T-helper 17 cell (primary cell): ENCODE measurements at regions not wholly inside any gene's neighbourhood (a gene's known extent, or its start where the extent isn't known, plus 50 kb on each side); places are given as distances from the start of the nearest gene placed in this dataset.

Experiments
- ATAC-seq: fragments of 150-1000 bp; cut with Tn5 transposase; 2 replicates; pipeline ENCODE4 v1.10.0; 2021; ENCODE audit warnings: mild to moderate bottlenecking, moderate library complexity
- DNase-seq, 3 donors: peaks; one replicate each; pipeline versions ENCODE4 v3.0.0 to v3.0.0-alpha.2; 2020 to 2021
- H3K9me3 ChIP-seq: one replicate; pipeline ENCODE4 v1.7.0; 2013; ENCODE audit warnings: low read length, mild to moderate bottlenecking; ENCODE audit not compliant: control insufficient read depth, poor library complexity, severe bottlenecking
- H3K27ac Mint-ChIP-seq: one replicate; pipeline ENCODE4 v1.8.0; 2022; ENCODE audit warnings: mild to moderate bottlenecking, moderate library complexity, mixed read lengths
- H3K27me3 Mint-ChIP-seq: one replicate; pipeline ENCODE4 v1.8.0; 2022; ENCODE audit warnings: mixed read lengths
- H3K36me3 Mint-ChIP-seq: one replicate; pipeline ENCODE4 v1.8.0; 2022; ENCODE audit warnings: low read depth, mixed read lengths
- H3K4me1 Mint-ChIP-seq: one replicate; pipeline ENCODE4 v1.8.0; 2022; ENCODE audit warnings: mild to moderate bottlenecking, mixed read lengths
- H3K4me3 Mint-ChIP-seq: one replicate; pipeline ENCODE4 v1.8.0; 2022; ENCODE audit warnings: mild to moderate bottlenecking, moderate library complexity, mixed read lengths

DNA sequence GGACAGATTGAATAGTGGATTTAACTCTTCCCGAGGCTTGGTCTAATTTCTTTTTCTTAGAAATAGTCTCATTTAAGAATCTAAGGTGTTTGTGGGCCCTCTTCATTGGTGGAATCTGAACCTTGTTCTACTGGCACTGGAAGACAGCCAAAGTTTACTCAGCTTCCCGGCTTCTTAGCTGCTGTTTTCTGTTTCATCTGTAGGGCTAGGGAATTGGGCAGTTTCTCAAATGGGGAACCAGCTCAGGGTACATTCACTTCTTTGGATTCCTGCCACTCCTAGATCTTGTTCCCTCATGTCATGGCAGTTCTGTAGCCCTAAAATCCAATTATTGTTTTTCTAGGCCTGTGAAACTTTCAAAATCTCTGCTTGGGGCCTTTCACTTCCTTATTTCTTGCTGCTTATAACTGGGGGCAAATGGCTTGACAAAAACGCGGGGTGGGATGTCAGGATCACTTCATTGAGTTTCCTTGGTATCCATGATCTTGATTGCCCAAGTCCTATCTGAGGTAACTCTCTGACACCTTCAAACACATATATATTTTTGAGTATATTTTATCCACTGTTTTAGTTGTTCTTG lies 985.0 kb downstream of the C4orf33 start:
- no peaks in the 10 kb centered on the region for H3K36me3 Mint-ChIP-seq
- no peaks in the 10 kb centered on the region for H3K4me1 Mint-ChIP-seq
- ATAC-seq (no peak), DNase-seq (no peak)
- H3K9me3 ChIP-seq = no peaks in the 10 kb centered on the region
- H3K27me3 Mint-ChIP-seq = no peaks in the 10 kb centered on the region
- no peak overlapping the region for H3K4me3 Mint-ChIP-seq
- H3K27ac Mint-ChIP-seq = no peak overlapping the region

DNA sequence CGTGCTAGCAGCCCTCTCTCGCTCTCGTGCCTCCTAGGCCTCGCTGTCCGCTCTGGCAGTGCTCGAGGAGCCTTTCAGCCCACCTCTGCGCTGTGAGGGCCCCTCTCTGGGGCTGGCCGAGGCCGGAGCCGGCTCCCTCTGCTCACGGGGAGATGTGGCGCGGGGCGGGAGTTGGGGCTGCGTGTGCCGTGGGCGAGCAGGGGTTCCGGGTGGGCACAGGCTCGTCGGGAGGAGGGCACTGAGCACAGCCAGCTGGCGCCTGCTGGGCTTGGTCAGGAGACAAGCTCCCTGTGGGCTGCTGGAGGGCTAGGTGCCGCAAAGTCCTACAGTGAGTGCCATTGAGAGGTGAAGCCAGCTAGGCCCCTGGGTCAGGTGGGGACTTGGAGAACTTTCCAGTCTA lies 994.5 kb downstream of the C4orf33 start:
- H3K4me1 Mint-ChIP-seq = no peaks in the 10 kb centered on the region
- no peak overlapping the region for H3K27ac Mint-ChIP-seq
- no peak overlapping the region for H3K4me3 Mint-ChIP-seq
- DNase-seq = no peak
- ATAC-seq = no peak
- no peaks in the 10 kb centered on the region for H3K36me3 Mint-ChIP-seq
- H3K27me3 Mint-ChIP-seq = no peaks in the 10 kb centered on the region
- H3K9me3 ChIP-seq = no peaks in the 10 kb centered on the region

DNA sequence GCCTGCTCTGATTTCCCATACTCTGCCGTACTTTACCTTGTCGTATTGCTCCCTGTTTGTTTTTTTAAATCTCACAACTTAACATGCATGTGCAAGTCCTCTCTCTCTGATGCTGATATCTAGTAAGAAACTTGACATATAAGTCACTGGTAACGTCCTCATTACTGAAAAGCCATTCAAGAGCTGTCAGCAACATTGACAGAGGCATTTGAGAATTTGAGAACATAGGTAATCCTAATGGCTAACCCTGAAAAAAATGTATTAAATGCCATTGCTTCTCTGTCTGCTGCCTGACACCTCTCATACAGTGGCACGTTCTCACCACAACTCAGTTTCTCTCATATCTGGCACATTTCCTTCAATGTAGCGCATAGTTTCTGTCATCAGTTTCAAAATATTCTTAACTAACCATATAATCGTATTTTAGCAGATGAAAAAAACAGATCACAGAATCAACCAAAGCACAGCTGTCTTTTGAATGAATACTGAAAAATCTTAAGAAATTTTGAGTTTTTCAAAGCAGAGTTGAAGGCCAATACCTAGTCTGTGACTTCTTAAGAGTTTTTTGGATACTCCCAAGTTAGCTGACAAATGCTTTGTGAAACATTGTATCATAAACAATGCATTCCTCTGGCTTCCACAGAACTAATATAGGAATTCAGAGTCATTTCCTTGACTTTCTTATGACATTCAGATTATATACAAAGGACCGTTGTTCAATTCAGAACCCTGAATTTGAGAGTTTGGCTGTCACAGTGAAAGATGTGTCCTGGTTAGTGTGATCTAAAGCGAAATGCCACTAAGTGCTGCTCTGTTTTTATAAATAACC lies 996.4 kb downstream of the C4orf33 start:
- Mint-ChIP-seq H3K4me1 (no peaks in the 10 kb centered on the region), H3K4me3 (no peak overlapping the region), H3K27ac (no peak overlapping the region), H3K27me3 (no peaks in the 10 kb centered on the region), H3K36me3 (no peaks in the 10 kb centered on the region)
- DNase-seq (no peak), ATAC-seq (no peak)
- H3K9me3 ChIP-seq = no peaks in the 10 kb centered on the region

DNA sequence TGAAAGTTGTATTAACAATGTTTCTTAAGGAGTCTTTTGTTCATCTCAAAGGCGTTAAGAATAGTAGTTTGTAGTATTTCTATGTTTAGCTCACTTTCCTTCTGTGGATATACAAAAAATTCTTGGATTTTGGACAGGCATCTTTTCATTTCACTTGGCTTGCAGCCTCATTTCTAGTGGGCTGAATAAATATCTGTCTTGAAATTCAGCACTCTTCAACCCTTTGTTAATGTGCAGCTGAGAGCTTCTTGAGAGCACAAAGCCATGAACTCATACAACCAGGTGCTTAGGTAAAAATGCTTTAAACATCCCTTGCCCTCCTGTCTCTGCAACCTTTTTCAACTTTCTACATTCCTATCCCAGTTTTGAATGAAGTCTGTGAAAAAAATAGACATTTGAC lies 1003.2 kb downstream of the C4orf33 start:
- ATAC-seq (no peak), DNase-seq (no peak)
- Mint-ChIP-seq H3K36me3 (no peaks in the 10 kb centered on the region), H3K27me3 (no peaks in the 10 kb centered on the region), H3K27ac (no peak overlapping the region), H3K4me1 (no peaks in the 10 kb centered on the region), H3K4me3 (no peak overlapping the region)
- H3K9me3 ChIP-seq = no peaks in the 10 kb centered on the region

DNA sequence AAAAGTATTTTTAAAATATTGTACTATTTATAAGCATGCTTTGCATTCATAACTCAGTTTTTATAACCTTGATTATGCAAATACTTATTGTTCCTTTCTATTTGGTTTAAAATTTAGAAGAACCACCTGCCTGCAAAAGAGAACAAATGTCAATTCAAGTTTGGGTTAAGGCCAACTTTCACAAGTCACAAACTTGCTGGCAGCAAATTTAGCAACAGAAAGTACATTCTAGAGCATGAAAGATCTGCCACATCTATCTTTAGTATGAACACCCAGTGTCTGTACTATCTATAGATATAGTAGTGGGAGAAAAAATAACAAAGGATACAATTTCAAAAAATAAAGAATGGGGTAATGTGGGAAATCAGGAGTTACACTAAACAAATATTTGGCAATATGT lies 1014.2 kb downstream of the C4orf33 start:
- no peaks in the 10 kb centered on the region for H3K9me3 ChIP-seq
- Mint-ChIP-seq H3K4me1 (no peaks in the 10 kb centered on the region), H3K36me3 (no peaks in the 10 kb centered on the region), H3K4me3 (no peak overlapping the region), H3K27me3 (no peaks in the 10 kb centered on the region), H3K27ac (no peak overlapping the region)
- ATAC-seq = no peak
- DNase-seq = no peak

DNA sequence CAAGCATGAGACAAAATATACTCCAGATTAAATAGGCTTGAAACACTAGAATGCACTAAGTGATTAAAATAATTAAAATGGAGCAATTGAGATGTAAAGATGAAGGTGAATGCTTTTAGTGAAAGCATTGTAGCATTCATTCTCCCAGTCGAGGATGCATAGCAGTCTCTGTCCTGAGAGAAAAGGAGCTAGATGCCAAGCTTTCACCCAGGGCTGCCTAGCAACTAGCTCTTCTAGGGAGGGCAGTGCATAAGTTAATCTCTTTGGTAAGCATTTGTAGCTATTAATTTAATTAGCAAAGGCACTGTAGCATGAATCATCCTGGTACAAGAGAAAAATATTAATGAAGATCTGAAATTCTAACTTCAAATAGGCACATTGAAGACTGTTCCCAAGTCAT lies 1014.8 kb downstream of the C4orf33 start:
- no peak for ATAC-seq
- Mint-ChIP-seq H3K27ac (no peak overlapping the region), H3K4me1 (no peaks in the 10 kb centered on the region), H3K36me3 (no peaks in the 10 kb centered on the region), H3K27me3 (no peaks in the 10 kb centered on the region), H3K4me3 (no peak overlapping the region)
- no peaks in the 10 kb centered on the region for H3K9me3 ChIP-seq
- no peak for DNase-seq

DNA sequence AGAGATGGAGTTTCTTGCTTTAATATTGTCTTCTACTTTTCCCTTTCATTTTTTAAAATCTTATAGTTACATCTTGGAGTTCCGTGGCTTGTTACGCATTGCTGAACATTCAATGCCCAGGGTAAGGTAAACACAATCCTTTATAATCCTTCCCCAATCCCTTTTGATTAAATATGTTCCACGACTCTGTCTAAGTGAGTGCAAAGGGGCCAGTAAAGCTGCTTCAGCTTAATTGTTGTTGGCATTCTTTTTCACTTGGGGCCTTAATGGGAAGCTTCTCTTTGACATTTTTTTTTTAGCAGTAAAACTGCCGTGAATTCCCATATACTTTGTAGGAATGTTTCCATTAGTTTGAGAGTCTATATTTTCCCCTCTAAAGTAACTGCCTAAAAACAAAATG lies 1028.1 kb downstream of the C4orf33 start:
- no peaks in the 10 kb centered on the region for H3K9me3 ChIP-seq
- DNase-seq (no peak), ATAC-seq (no peak)
- Mint-ChIP-seq H3K27ac (no peak overlapping the region), H3K4me3 (no peak overlapping the region), H3K36me3 (no peaks in the 10 kb centered on the region), H3K27me3 (no peaks in the 10 kb centered on the region), H3K4me1 (no peaks in the 10 kb centered on the region)

DNA sequence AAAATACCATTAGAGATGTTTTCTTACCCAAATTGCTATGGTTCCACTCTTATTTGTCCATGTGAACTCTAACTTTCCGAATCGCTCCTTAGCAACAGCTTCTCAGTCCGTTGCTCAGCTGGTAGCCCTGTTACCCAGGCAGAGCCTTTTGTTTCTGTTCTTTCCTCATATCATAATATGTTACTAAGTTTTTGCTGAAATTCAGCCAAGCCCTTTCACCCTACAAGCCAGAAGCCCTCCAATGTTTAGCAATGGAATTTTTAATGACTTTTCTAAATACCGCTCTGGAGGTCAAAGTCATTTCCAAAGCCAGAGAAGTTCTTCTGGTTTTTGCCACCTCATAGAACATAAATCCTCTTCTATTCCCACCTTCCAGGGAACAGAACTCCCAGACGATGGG lies 1029.5 kb downstream of the C4orf33 start:
- H3K4me3 Mint-ChIP-seq = no peak overlapping the region
- ATAC-seq = no peak
- no peaks in the 10 kb centered on the region for H3K27me3 Mint-ChIP-seq
- DNase-seq = no peak
- no peaks in the 10 kb centered on the region for H3K4me1 Mint-ChIP-seq
- H3K36me3 Mint-ChIP-seq = no peaks in the 10 kb centered on the region
- H3K9me3 ChIP-seq = no peaks in the 10 kb centered on the region
- H3K27ac Mint-ChIP-seq = no peak overlapping the region

DNA sequence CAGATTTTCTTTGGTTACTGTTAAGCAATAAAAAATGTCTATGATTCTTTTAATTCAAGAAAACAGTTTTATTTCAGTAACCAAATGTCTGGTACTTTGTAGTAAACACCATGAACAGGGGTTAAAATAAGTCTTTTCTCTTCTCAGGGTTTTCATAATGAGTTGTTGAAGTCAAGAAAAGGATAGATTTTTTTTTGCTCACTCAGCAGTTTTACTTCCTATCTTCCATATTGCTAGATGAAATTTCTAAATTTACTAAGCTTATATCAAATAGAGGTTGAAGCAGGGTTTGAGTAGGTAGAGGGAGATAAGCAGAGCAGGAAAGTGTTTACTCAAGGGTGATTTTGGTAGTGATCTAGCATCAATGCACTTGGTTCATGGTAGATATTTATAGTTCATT lies 1031.3 kb downstream of the C4orf33 start:
- Mint-ChIP-seq H3K4me1 (no peaks in the 10 kb centered on the region), H3K36me3 (no peaks in the 10 kb centered on the region), H3K27me3 (no peaks in the 10 kb centered on the region), H3K27ac (peak overlapping the region; percentile 39), H3K4me3 (no peak overlapping the region)
- H3K9me3 ChIP-seq = no peaks in the 10 kb centered on the region
- ATAC-seq = no peak
- no peak for DNase-seq

DNA sequence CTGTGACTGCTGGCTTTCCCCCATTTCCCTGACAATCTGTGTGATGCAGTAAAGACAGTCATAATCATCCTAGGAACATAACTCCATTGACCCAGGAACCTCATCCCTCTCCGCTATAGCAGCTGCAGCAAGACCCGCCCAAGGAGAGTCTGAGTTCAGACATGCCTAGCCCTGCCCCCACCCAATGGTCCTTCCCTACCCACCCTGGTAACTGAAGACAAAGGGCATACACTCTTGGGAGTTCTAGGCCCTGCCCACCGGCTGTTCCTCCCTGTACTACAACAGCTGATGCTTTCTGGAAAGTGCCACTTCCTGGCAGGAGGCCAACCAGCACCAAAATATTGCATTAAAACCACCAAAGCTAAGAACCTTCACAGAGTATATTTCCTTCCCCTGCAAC lies 1035.6 kb downstream of the C4orf33 start:
- no peaks in the 10 kb centered on the region for H3K36me3 Mint-ChIP-seq
- H3K27ac Mint-ChIP-seq = no peak overlapping the region
- no peaks in the 10 kb centered on the region for H3K9me3 ChIP-seq
- H3K4me1 Mint-ChIP-seq = no peaks in the 10 kb centered on the region
- no peak for ATAC-seq
- no peak for DNase-seq
- H3K27me3 Mint-ChIP-seq = no peaks in the 10 kb centered on the region
- no peak overlapping the region for H3K4me3 Mint-ChIP-seq

DNA sequence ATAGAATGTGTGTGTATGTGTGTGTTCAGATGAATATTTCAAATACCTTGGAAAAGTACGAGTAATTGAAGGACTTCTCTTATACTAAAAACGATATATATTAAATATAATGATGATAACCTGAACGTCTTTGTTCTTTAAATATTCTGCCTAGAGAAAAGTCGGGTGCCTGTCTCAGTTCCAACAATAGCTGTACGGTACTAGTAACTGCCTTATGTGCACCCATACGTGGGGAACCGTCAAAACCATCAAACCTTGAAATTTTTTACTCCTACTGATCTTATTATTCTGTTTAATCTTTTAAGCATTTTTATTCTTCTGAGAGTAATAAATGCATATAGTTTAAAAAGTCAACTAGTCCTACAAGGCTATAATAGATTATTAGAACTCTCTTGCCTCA lies 1045.7 kb downstream of the C4orf33 start:
- Mint-ChIP-seq H3K4me1 (no peaks in the 10 kb centered on the region), H3K36me3 (no peaks in the 10 kb centered on the region), H3K27ac (no peak overlapping the region), H3K27me3 (no peaks in the 10 kb centered on the region), H3K4me3 (no peak overlapping the region)
- ATAC-seq = no peak
- DNase-seq = no peak
- no peaks in the 10 kb centered on the region for H3K9me3 ChIP-seq

DNA sequence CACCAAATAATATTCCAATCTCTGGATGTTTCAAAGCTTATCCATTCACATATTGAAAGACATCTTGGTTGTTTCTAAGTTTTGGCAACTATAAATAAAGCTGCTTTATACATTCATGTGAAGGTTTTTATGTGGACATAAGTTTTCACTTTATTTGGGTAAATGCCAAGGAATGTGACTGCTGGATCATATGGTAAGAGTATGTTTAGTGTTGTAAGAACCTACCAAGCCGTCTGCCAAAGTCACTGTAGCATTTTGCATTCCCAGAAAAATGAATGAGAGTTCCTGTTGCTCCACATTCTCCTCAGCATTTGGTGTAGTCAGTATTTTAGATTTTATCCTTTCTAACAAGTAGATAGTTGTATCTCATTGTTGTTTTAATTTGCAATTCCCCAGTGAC lies 1047.7 kb downstream of the C4orf33 start:
- H3K4me3 Mint-ChIP-seq = no peak overlapping the region
- H3K4me1 Mint-ChIP-seq = no peaks in the 10 kb centered on the region
- ATAC-seq = no peak
- H3K36me3 Mint-ChIP-seq = no peaks in the 10 kb centered on the region
- no peak for DNase-seq
- no peaks in the 10 kb centered on the region for H3K27me3 Mint-ChIP-seq
- no peak overlapping the region for H3K27ac Mint-ChIP-seq
- no peaks in the 10 kb centered on the region for H3K9me3 ChIP-seq

DNA sequence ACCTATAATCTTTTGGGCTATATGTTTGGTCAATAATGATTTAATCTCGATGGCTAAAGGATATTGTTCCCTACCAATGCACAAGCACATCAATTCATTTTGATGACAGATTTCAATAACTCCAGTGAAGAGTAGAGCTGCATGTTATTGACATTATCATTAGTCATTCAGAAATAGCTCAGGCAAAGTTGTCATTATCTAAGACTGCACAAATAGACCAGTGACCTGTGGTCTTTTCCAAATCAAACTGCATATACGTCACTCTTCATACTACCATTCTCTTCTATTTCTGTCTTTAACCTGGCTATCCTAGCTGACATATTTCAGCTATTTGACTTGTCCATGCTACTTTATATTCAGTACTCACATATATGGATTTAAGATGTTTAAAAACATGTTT lies 1050.8 kb downstream of the C4orf33 start:
- Mint-ChIP-seq H3K27me3 (no peaks in the 10 kb centered on the region), H3K4me3 (no peak overlapping the region), H3K4me1 (no peaks in the 10 kb centered on the region), H3K27ac (no peak overlapping the region), H3K36me3 (no peaks in the 10 kb centered on the region)
- DNase-seq (no peak), ATAC-seq (no peak)
- H3K9me3 ChIP-seq = no peaks in the 10 kb centered on the region

DNA sequence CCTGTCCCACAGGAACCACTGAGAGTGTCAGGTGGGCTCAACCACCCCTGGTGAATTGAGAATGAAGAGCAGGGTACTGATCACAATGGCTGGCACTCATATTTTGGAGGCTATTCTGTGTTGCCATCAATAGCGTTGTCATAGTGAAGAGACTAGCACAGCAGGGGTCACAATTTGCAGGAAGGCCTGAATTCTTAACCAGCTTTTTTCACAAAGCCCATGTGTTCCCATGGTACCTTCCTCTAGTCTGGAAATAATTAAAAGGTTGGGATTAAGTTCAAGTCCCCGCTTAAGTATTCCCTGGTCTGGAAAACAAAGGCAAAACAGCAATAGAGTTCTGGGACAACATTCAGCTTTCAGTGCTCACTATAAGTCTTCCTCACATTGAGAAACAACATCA lies 1051.7 kb downstream of the C4orf33 start:
- Mint-ChIP-seq H3K27me3 (no peaks in the 10 kb centered on the region), H3K4me3 (no peak overlapping the region), H3K36me3 (no peaks in the 10 kb centered on the region), H3K27ac (no peak overlapping the region), H3K4me1 (no peaks in the 10 kb centered on the region)
- ATAC-seq = no peak
- no peak for DNase-seq
- no peaks in the 10 kb centered on the region for H3K9me3 ChIP-seq
